KMS-11 (cell line): ENCODE measurements at regions not wholly inside any gene's neighbourhood (a gene's known extent, or its start where the extent isn't known, plus 50 kb on each side); places are given as distances from the start of the nearest gene placed in this dataset.

Source experiments
- H2AFZ ChIP-seq: fragments of 200-600 bp; sonication (generic); 2 replicates; pipeline ENCODE4 v1.6.1; 2016; ENCODE audit warnings: antibody characterized with exemption, mixed run types, low read depth
- H3K27ac ChIP-seq: fragments of 200-600 bp; sonication (generic); 2 replicates; pipeline ENCODE4 v1.6.1; 2016; ENCODE audit warnings: mild to moderate bottlenecking, mixed run types
- H3K27me3 ChIP-seq: fragments of 200-600 bp; sonication (generic); 2 replicates; pipeline ENCODE4 v1.6.1; 2017; ENCODE audit warnings: mild to moderate bottlenecking, low read depth, mixed run types, moderate library complexity; ENCODE audit not compliant: insufficient read depth
- H3K36me3 ChIP-seq: fragments of 200-600 bp; sonication (generic); 2 replicates; pipeline ENCODE4 v1.6.1; 2017; ENCODE audit warnings: mild to moderate bottlenecking, mixed run types; ENCODE audit not compliant: insufficient read depth
- H3K4me1 ChIP-seq: fragments of 200-600 bp; sonication (generic); 2 replicates; pipeline ENCODE4 v1.6.1; 2016; ENCODE audit warnings: mild to moderate bottlenecking, low read depth, mixed run types; ENCODE audit not compliant: poor library complexity, severe bottlenecking
- H3K4me2 ChIP-seq: fragments of 200-600 bp; sonication (generic); 2 replicates; pipeline ENCODE4 v1.7.0; 2016; ENCODE audit warnings: mild to moderate bottlenecking, mixed run types
- H3K4me3 ChIP-seq: fragments of 200-600 bp; sonication (generic); IDR thresholded peaks from 2 replicates; pipeline ENCODE4 v1.6.1; 2017; ENCODE audit warnings: low read depth, low read length, mixed read lengths; ENCODE audit not compliant: insufficient read depth
- H3K79me2 ChIP-seq: fragments of 200-600 bp; sonication (generic); 2 replicates; pipeline ENCODE4 v1.6.1; 2016; ENCODE audit warnings: low read depth, mixed run types; ENCODE audit not compliant: insufficient read depth
- H3K9ac ChIP-seq: fragments of 200-600 bp; sonication (generic); 2 replicates; pipeline ENCODE4 v1.6.1; 2016; ENCODE audit warnings: mild to moderate bottlenecking, mixed run types
- H4K20me1 ChIP-seq: fragments of 200-600 bp; sonication (generic); 2 replicates; pipeline ENCODE4 v1.6.1; 2016; ENCODE audit warnings: mild to moderate bottlenecking, mixed run types; ENCODE audit not compliant: insufficient read depth
- CTCF ChIP-seq: fragments of 200-600 bp; sonication (generic); conservative IDR thresholded peaks from 2 replicates; pipeline ENCODE4 v1.6.1; 2017; ENCODE audit warnings: low read depth, mild to moderate bottlenecking, antibody characterized with exemption, low read length, moderate library complexity, mixed read lengths

GRCh38 chr5:96157077-96157780 is 195.6 kb upstream of the ELL2 start:
- Histone ChIP-seq H4K20me1 (no peaks in the 10 kb centered on the region), H3K4me2 (no peak overlapping the region)

GRCh38 chr5:96155147-96155546 is 193.5 kb upstream of the ELL2 start:
- Histone ChIP-seq H4K20me1 (no peaks in the 10 kb centered on the region), H3K27me3 (no peaks in the 10 kb centered on the region), H2AFZ (no peak overlapping the region), H3K36me3 (no peaks in the 10 kb centered on the region), H3K79me2 (no peaks in the 10 kb centered on the region), H3K9ac (no peak overlapping the region), H3K4me3 (no peak overlapping the region), H3K4me1 (no peaks in the 10 kb centered on the region), H3K27ac (no peak overlapping the region), H3K4me2 (no peak overlapping the region)
- TF ChIP-seq CTCF = no peak

More at GRCh38 chr5:96157077-96157780, 195.6 kb upstream of the ELL2 start:
- no peaks in the 10 kb centered on the region for H3K4me1 ChIP-seq
- no peaks in the 10 kb centered on the region for H3K27me3 ChIP-seq
- no peak for TF ChIP-seq CTCF
- H3K79me2 ChIP-seq = no peaks in the 10 kb centered on the region
- H3K4me3 ChIP-seq = no peak overlapping the region
- H3K27ac ChIP-seq = no peak overlapping the region
- H3K9ac ChIP-seq = no peak overlapping the region
- no peak overlapping the region for H2AFZ ChIP-seq
- no peaks in the 10 kb centered on the region for H3K36me3 ChIP-seq

- H3K27ac ChIP-seq = no peak overlapping the region
Observed at GRCh38 chr5:96151891-96152290, 190.2 kb upstream of the ELL2 start.

GRCh38 chr5:96150007-96150406 is 188.4 kb upstream of the ELL2 start:
- Histone ChIP-seq H3K27ac (no peak overlapping the region), H3K4me1 (peaks cover 6% of the 10 kb centered on the region), H4K20me1 (no peaks in the 10 kb centered on the region), H3K4me3 (no peak overlapping the region), H2AFZ (no peak overlapping the region), H3K4me2 (no peak overlapping the region), H3K27me3 (no peaks in the 10 kb centered on the region), H3K36me3 (no peaks in the 10 kb centered on the region), H3K79me2 (no peaks in the 10 kb centered on the region), H3K9ac (no peak overlapping the region)
- no peak for TF ChIP-seq CTCF

More at GRCh38 chr5:96151891-96152290, 190.2 kb upstream of the ELL2 start:
- H3K4me2 ChIP-seq = no peak overlapping the region
- no peak overlapping the region for H2AFZ ChIP-seq
- no peak overlapping the region for H3K9ac ChIP-seq
- H3K79me2 ChIP-seq = no peaks in the 10 kb centered on the region
- TF ChIP-seq CTCF = no peak
- no peaks in the 10 kb centered on the region for H3K27me3 ChIP-seq
- H3K36me3 ChIP-seq = no peaks in the 10 kb centered on the region
- H3K4me3 ChIP-seq = no peak overlapping the region
- H3K4me1 ChIP-seq = peaks cover 6% of the 10 kb centered on the region
- H4K20me1 ChIP-seq = no peaks in the 10 kb centered on the region
